HG02763 (cell line): ENCODE measurements at regions not wholly inside any gene's neighbourhood (a gene's known extent, or its start where the extent isn't known, plus 50 kb on each side); places are given as distances from the start of the nearest gene placed in this dataset.

Source experiments
- ATAC-seq: cut with Tn5 transposase; IDR thresholded peaks from one replicate; pipeline ENCODE4 v1.9.1; 2021; ENCODE audit warnings: mild to moderate bottlenecking, moderate library complexity; ENCODE audit not compliant: unreplicated experiment

GRCh38 chr4:136935871-136936270 is 596.4 kb downstream of the PCDH18 start:
- no peak for ATAC-seq

DNA sequence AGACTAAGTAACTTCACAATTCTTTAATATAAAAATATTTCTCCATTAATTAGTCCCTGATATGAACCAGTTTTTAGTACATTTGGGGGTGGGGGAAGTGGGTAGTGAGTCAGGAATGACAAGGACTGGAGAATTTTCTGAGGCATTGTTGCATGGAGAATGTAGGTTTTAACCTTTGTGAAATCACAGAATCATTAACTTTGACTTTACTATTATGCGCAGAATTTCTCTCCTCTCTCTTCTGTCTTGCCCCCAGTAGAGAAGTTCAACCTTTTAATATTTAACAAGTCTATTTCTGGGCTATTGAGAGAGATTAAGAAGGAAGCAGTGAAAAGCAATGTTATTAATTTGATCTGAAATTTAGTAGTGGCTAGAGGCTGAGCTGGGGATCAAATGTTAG is 597.0 kb downstream of the PCDH18 start:
- ATAC-seq, result no peak

DNA sequence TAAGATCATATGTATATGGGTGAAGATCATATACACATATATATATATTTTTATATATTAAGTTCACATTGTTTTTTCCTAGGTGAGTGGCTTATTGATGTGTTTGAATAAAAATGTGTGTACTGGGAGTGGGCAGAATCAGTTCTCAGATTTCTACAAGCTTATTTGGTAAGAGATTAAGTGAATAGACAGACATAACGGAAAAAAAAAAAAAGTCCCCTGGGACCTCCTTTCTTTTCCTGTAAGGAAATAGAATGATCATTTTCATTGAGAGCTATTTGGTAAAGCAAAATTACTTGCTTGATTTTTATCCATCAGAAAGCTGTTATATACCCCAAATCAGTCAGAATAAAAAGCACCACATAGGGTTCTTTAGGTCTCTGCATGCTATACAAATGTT is 597.7 kb downstream of the PCDH18 start:
- ATAC-seq, result no peak

DNA sequence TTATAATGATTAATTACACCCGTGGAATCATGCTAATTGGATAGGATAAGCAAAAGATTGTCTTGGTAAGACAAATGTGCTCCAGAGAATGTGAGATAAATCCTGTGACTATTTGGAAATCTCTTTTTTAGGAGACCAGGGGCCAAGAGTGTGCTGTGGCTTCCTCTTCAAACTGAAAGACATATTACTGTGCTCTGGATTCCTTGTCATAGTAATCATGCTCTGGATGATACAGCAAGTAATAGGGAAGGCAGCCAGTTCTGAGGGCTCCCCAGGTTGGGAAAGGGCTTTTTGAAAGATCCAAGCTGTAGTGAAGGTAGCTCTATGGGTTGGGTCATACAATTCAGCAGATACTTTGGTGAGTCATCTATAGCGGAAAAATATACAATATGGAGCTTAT is 600.5 kb downstream of the PCDH18 start:
- ATAC-seq, result no peak

GRCh38 chr4:136928957-136929411 is 603.3 kb downstream of the PCDH18 start:
- ATAC-seq, result no peak

DNA sequence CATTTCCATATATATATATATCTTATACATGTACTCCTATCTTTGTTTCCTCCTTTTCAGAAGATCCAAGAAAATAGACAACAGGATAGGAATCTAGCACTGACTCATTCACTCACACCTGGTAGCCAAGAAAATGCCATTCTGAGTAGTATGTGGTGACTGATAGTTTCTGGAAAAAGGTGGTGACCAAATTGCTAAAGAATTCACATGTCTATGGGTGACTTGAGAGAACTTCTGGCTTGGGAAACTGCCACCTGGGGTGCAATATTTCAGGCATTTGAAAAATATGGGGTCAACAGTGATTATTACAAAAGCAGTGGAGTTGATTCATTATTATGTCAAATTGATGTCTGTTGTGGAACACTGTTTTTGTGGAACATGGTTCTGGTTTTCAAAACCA is 605.1 kb downstream of the PCDH18 start:
- ATAC-seq, result no peak

GRCh38 chr4:136925203-136925602 is 607.1 kb downstream of the PCDH18 start:
- ATAC-seq, result no peak

DNA sequence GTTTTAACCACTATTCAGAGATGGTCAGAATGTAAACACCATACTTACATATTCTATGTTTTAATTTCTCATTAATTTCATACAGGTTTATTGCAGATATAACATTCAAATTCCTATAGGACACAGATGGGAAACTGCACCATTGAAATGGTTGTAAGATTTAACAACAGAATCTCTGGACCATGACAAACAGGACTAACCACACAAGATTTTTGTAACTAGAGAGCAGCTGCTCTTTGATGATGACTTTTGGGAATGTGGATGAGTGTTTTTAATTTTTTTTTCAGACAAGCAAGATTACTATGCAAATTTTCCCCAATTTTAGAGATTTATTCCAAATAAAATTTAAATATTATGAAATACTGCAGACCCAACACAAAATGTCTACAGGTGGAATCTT is 610.2 kb downstream of the PCDH18 start:
- ATAC-seq, result no peak

DNA sequence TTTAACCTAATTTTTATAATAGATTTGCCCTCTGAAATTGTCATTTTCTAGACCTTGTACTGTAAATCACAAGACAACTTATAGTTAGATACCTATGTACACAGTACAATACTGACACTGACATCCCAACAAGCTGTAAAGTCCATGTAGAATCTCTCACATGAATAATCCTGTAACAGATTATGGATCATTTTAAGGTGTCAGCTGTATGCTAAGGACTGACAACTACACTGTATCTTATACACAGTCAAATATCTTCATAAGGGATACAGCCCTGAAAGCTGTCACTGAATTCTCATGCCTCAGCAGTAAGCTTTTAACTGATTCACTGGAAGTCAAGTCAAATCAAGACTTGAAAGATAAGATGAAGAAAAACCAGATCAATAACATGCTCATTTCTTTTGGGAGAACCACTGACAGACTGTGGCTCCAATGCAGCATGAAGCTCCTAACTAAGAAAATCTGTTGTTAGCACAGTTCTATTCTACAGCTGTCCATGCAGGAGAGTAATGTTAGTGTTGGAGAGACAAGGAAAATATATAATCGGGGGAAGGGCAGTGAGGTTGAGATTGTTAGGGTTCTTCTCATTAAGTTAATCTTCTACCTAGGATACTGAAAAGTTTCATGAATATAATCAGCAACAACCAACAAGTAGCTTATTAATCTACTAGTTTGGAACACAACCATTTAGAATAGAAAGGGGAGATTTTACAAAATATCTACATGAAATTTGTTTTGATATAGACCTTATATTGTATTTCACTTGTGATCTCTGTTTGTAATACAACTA is 612.0 kb downstream of the PCDH18 start:
- no peak for ATAC-seq

- no peak for ATAC-seq
Observed at GRCh38 chr4:136918772-136919171, 613.5 kb downstream of the PCDH18 start.

DNA sequence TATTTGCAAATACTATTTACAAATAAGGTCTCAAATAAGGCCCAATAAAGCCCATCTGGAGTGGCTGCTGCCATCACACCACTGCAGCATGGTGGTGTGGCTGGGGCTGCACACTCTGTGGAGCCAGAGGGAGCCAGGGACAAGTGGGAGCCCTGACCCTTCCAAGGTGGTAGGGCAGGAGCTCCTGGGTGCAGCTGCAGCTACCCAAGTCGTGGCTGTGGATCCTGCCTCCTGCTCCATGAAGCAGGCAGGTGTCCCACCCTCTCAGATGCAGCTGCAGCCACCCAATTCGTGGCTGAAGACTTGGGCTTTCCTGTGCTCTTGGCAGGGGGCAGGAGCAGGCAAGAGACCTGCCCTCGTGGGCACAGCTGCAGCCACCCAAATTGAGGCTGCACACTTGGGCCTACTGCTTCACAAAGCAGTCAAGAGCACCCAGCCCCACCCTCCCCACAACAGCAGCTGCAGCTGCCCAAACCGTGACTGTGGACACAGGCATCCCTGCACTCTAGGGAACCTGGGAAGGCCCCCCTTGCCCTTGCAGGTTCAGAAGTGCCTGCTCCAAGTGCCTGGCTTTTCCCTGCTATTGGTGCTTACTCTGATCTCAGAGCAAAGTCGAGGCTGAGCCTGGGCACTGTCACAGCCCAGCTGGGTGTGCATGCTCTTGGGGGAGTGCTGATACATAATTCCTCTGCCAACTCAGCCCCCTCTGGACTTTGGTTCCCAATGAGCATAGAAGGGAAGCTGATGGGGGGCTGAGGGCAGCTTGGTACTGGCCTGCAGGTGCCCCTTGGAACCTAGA is 614.8 kb downstream of the PCDH18 start:
- ATAC-seq, result no peak

DNA sequence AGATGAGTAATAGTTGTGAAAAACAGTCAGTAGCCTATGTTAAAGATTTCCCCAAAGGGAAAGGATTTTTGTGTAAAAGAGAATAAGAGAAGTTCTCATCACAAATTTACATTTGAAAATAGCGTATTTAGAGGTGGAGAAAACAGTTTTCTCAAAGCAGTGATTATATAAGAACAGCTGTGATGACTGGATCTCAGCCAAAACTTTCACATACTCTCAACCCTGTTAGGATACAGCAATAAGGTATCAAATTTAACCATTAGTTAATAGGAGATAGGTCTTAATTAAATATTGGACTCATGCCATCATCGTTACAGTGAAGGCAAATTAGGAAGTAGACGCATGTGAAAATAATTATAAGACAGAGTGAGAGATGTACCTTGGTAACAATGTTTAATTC is 622.7 kb downstream of the PCDH18 start:
- ATAC-seq, result no peak

DNA sequence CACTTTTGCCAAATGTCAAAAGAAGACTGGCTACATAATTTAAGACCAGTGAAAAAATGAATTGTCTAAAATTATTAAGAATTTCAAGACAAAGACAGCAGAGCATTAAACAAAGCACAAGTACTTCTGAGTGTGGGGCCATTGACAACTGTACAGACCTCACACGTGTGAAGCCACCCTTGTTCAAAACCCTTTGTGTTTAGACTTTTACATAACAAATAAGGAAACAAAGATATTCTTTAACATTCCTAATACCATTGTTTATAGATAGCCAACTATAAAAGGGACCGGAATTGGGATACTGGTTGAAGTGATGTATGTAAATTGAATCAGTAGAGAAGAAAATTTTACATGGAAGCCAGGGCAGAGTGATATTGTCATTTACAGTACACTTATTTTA is 624.2 kb downstream of the PCDH18 start:
- no peak for ATAC-seq

DNA sequence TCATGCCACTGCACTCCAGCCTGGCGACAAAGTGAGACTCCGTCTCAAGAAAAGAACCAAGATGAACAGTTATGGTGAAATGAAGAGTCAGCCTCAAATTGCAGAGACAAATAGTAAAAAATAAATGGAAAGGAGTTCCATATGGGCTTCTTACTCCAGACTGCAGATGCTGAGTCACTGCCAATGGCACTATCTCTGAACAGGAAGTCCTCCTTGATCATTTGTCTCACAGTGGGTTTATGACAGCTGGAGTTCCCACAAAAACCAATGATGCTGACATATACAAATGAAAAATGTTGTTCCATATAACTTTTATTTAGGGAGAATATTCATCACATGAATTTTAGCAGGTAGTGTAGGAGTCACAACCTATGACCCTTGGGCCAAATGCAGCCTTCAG is 631.6 kb downstream of the PCDH18 start:
- ATAC-seq, result no peak

DNA sequence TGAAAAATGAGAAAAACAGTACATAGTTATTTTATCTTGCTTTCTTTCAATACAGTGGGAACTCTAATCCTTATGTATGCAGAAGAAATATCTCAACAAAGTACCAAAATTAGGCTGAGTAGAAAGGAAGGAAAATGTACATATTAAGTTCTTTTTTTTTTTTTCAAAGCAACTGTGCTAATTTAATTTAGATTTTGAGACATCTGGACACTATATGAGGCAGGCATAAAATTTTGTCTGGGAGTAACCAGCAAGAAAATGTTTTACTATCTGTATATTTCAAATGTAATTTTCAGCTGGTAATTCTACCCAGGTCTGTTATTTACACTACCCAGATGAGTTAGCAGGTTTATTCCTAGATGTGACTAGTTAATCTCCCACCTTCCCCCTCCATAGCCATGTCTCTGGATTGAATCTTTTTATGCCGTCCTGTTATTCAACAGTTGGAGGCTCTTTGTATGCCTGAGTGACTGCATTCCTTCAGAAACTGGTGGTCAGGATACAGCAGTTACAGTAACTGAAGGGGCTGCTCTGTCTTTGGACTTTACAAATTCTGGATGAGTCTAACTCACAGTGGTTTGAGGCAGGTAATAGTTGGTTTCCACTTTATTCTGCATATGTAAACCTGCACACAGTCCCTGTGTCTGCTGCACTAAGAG is 633.6 kb downstream of the PCDH18 start:
- ATAC-seq, result no peak

- no peak for ATAC-seq
Observed at GRCh38 chr4:136893573-136893972, 638.7 kb downstream of the PCDH18 start.

DNA sequence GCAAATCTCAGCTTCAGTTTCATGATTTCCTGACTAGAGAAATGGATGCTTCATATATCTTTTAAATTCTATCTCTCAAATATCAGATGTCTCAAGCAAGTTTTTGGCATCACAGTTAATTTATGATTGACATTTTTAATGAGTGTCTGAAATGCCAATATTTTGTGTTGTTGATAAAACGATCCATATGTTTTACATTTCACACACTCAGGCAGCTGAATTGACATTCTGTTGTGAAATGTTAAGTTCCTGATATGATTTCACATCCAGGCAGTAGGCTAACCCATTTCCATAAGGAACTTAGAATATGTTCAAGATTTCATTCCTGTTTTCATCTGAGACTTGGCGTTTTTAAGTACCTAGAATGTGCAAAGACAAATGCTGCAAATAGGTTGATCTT is 650.6 kb downstream of the PCDH18 start:
- ATAC-seq, result no peak

DNA sequence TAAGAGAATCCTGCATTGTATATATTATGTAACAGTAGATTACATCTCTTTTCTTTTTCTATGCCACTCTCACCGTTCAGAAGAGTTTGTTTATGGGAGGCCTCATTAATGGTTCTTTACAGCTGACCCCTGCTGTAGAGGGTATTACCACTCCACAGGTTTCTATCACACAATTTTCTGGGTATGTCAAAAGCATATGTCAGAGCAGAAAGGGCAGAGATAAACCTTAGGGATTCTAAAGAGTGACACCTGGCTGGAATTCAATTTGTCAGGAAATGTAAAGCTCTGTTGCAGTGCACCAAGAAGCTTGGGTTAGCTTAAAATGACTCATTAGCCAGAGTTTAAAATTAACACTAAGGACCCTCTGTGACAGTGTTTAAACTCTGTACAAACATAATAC is 658.7 kb downstream of the PCDH18 start:
- ATAC-seq, result no peak

DNA sequence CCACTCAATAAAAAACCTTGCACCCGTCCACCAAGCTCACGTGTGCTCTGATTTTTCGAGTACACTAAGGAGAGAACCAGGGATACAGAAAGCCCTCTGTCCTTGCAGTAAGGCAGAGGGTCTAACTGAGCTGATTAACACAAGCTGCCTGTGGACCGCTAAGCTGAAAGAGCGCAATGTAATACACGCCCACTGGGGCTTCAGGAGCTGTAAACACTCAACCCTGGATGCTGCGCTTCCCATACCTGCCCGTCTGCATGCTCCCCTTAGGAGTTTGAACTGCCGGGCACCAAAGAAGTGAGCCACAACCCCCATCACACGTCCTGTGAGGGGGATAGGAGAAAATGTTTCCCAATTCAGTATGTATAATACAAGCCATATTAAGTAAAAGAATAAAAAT is 664.8 kb downstream of the PCDH18 start:
- ATAC-seq, result no peak

GRCh38 chr4:136865526-136865925 is 666.8 kb downstream of the PCDH18 start:
- ATAC-seq, result no peak

- ATAC-seq, result peak; percentile 91
Observed at GRCh38 chr4:136864604-136865185, 667.6 kb downstream of the PCDH18 start.
